SK-N-MC (cell line): ENCODE measurements at regions not wholly inside any gene's neighbourhood (a gene's known extent, or its start where the extent isn't known, plus 50 kb on each side); places are given as distances from the start of the nearest gene placed in this dataset.
"Not testable (repeated sequence)": the region's sequence is repeated elsewhere in the genome, so short reads cannot be mapped to it uniquely, and the experiment has no call there.

Experiments used
- DNase-seq: peaks from one replicate; pipeline ENCODE4 v3.0.0-alpha.2; 2011; ENCODE audit warnings: low read depth, low spot score
- H3K27ac ChIP-seq: fragments of 200-600 bp; sonication (generic); 2 replicates; pipeline ENCODE4 v1.5.1; 2016; ENCODE audit warnings: mixed run types
- H3K36me3 ChIP-seq: fragments of 200-600 bp; sonication (generic); 2 replicates; pipeline ENCODE4 v1.6.1; 2017; ENCODE audit warnings: antibody characterized with exemption, low read length, mixed read lengths; ENCODE audit not compliant: insufficient read depth
- H3K4me3 ChIP-seq: fragments of 200-600 bp; sonication (generic); 2 replicates; pipeline ENCODE4 v1.5.1; 2016
- H3K9ac ChIP-seq: fragments of 200-600 bp; sonication (generic); 2 replicates; pipeline ENCODE4 v1.8.0; 2017; ENCODE audit warnings: mixed run types, mixed read lengths; ENCODE audit not compliant: insufficient read length
- H3K9me3 ChIP-seq: fragments of 200-600 bp; sonication (generic); 2 replicates; pipeline ENCODE4 v1.6.1; 2017; ENCODE audit warnings: low read depth, mild to moderate bottlenecking, antibody characterized with exemption, low read length, moderate library complexity, mixed read lengths
- EZH2 ChIP-seq: fragments of 200-600 bp; sonication (generic); IDR thresholded peaks from one replicate; pipeline ENCODE4 v1.6.1; 2017; ENCODE audit warnings: antibody characterized with exemption
- FOXP2 ChIP-seq: optimal IDR thresholded peaks from 2 replicates; pipeline ENCODE3; 2011; ENCODE audit warnings: mild to moderate bottlenecking, moderate library complexity; ENCODE audit not compliant: insufficient read depth; ENCODE audit errors: extremely low read length, control extremely low read depth
- POLR2AphosphoS5 ChIP-seq: IDR thresholded peaks from 2 replicates; pipeline ENCODE4 v1.6.1; 2012; ENCODE audit warnings: mild to moderate bottlenecking, low read depth, low read length, borderline replicate concordance

- Histone ChIP-seq H3K27ac (0 out of 2 replicates have a peak overlapping the region, but pooled peaks have one; percentile 47), H3K9ac (no peak overlapping the region), H3K4me3 (no peak overlapping the region), H3K9me3 (peaks cover 4% of the 10 kb centered on the region; the same call in 1 of the 2 replicates), H3K36me3 (no peaks in the 10 kb centered on the region)
- TF ChIP-seq FOXP2, result no peak
- TF ChIP-seq EZH2, result no peak
- no peak for TF ChIP-seq POLR2AphosphoS5
- DNase-seq, result no peak
These were observed 445.4 kb downstream of the GJA1 start for GRCh38 chr6:121880831-121881230.

DNA sequence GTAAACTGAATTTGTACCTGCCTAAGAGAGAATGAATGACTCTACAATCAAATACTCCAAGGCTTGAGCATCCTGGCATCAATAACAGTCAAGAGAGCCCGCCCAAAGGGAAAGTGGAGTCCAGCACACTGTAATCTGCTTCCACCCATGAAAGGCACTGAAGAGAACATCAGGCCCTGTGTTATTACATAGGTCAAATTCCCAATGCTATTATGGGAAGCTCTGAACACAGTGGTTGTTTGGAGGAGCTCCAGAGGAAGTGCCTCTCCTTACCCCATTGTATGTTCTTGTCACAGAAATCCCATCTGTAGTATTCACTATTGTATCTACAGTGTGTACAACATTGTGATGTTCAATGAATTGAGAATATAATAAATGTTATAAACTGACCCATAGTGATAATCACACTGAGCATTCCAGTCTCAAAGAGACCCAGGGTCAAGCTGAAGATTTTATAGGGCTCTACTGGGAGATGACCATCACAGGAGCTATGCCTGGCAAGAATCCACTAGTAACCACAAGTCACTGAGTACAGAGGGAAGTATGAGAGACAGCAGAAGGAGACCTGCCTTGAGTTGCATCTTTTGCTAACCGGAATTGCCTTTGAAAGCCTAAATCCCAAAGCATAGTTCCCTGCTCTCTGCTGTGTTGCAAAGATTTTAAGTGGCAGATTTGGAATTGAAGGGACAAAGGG is 446.7 kb downstream of the GJA1 start:
- H3K9me3 ChIP-seq, result no peaks in the 10 kb centered on the region
- H3K4me3 ChIP-seq, result no peak overlapping the region
- DNase-seq, result no peak
- H3K36me3 ChIP-seq, result no peaks in the 10 kb centered on the region
- no peak overlapping the region for H3K27ac ChIP-seq
- TF ChIP-seq EZH2 (no peak), FOXP2 (no peak), POLR2AphosphoS5 (no peak)
- no peak overlapping the region for H3K9ac ChIP-seq

GRCh38 chr6:121884091-121884490 is 448.6 kb downstream of the GJA1 start:
- Histone ChIP-seq H3K9ac (no peak overlapping the region), H3K36me3 (no peaks in the 10 kb centered on the region), H3K4me3 (no peak overlapping the region), H3K27ac (no peak overlapping the region), H3K9me3 (no peaks in the 10 kb centered on the region)
- TF ChIP-seq FOXP2, result no peak
- no peak for TF ChIP-seq POLR2AphosphoS5
- TF ChIP-seq EZH2, result no peak
- no peak for DNase-seq

DNA sequence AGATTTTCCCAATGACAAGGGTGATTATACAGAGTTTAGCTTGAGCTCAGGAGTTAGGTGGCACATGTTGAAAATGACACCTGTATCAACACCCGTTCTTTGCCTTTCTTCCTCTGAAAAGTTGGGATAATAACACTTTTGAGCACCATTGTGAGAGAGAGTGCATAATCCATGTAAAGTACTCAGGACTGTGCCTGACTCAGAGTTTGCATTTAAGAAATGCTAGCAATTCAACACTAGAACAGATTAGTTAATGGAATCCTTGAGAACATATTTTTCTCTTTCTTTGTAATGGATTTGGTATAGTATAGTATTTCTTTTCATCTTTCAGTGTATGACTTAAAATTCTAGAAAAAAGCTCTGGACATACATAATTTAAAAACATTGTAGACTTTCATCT is 449.2 kb downstream of the GJA1 start:
- TF ChIP-seq FOXP2, result no peak
- TF ChIP-seq EZH2, result no peak
- TF ChIP-seq POLR2AphosphoS5, result no peak
- Histone ChIP-seq H3K9me3 (no peaks in the 10 kb centered on the region), H3K4me3 (no peak overlapping the region), H3K36me3 (no peaks in the 10 kb centered on the region), H3K9ac (no peak overlapping the region), H3K27ac (no peak overlapping the region)
- no peak for DNase-seq

DNA sequence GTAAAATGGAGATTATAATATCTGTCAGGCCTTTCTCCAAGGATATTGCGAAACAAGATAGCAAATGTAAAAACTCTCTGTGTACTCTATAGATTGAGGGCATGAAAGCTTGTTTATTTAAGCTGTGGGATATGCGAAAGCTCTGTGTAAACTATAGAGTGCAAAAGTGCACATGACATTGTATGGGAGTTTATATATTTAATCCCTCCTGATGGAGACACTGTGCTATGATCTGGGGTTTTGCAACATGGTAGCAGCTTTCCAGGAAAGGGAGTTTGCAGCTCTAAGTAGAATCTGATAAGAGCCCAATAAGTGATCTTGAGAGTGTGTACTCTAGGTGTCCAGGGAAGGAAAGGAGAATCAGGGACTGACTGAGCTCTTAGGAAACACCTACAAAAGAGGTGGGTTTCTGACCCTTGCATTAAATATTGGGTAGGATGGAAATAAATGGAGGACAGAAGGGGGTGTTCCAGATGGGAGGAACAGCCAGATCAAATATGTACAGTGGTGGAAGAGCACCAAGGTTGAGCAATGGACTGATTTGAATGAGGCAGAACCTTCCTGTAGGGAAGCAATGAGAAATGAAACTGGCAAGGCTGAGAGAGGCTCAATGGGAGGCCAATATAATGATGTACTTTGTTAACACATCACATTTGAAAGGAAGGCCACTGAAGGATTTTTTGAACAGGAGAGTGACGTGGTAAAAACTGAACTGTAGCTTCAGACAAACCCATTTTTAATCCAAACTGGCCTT is 450.1 kb downstream of the GJA1 start:
- Histone ChIP-seq H3K9me3 (no peaks in the 10 kb centered on the region), H3K4me3 (no peak overlapping the region), H3K9ac (no peak overlapping the region), H3K36me3 (no peaks in the 10 kb centered on the region), H3K27ac (no peak overlapping the region)
- TF ChIP-seq FOXP2, result no peak
- no peak for TF ChIP-seq EZH2
- TF ChIP-seq POLR2AphosphoS5, result no peak
- no peak for DNase-seq

- Histone ChIP-seq H3K9me3 (no peaks in the 10 kb centered on the region), H3K9ac (no peak overlapping the region), H3K27ac (no peak overlapping the region), H3K36me3 (no peaks in the 10 kb centered on the region), H3K4me3 (no peak overlapping the region)
- no peak for TF ChIP-seq POLR2AphosphoS5
- no peak for TF ChIP-seq EZH2
- TF ChIP-seq FOXP2, result no peak
- no peak for DNase-seq
These were observed 450.9 kb downstream of the GJA1 start for GRCh38 chr6:121886223-121886830.

DNA sequence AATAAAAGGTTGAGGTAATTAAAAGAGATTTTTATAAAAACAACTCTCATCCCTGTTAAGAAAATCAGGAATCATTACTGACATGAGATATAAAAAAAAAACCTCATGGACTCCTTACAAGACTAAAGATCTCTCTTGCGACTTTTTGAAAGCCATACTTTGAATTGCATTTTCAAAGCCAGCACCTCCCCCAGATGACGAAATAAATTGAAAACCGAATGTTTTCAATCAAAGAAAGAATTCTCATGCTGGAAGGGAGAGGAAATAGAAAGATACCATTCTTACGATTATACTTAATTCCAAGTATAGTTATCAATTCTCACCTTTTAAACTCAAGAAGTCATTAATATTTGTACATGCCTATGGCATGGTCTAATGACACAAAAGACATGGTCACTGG is 452.3 kb downstream of the GJA1 start:
- no peak for DNase-seq
- TF ChIP-seq POLR2AphosphoS5 (no peak), FOXP2 (no peak), EZH2 (no peak)

DNA sequence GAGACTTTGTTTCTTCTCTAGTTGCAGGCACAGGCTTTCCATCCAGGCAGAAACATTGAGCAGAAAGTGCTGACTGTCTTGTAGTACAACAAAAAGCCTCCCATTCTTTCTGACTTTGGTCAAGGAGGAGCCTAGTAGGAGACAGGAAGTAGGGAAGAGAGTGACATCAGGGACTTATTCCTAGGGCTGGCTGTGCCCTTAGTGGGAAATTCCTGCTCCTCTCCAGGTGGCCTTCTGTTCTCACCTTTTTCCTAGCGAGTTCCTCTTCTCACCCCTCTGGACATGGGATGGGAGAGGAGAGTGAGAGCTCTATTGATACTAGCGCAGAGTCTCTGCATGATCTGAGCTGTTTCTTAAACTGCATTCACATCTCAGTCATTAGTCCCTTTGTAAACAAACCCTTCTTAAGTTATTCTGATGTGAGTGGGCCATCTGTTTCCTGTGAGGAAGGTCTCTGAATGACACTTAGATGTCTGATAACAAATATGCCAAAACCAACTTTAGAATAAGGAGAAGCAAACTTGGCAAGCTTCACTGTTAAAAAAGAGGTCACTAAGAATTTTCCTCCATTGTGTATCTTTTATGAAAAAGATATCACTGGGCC is 455.0 kb downstream of the GJA1 start:
- no peaks in the 10 kb centered on the region for H3K36me3 ChIP-seq
- TF ChIP-seq POLR2AphosphoS5 (no peak), EZH2 (no peak), FOXP2 (no peak)
- H3K9ac ChIP-seq, result no peak overlapping the region
- no peaks in the 10 kb centered on the region for H3K9me3 ChIP-seq
- H3K4me3 ChIP-seq, result no peak overlapping the region
- DNase-seq, result no peak
- no peak overlapping the region for H3K27ac ChIP-seq

More for the DNA sequence above, 452.3 kb downstream of the GJA1 start:
- Histone ChIP-seq H3K4me3 (no peak overlapping the region), H3K9me3 (no peaks in the 10 kb centered on the region), H3K9ac (no peak overlapping the region), H3K36me3 (no peaks in the 10 kb centered on the region), H3K27ac (no peak overlapping the region)

DNA sequence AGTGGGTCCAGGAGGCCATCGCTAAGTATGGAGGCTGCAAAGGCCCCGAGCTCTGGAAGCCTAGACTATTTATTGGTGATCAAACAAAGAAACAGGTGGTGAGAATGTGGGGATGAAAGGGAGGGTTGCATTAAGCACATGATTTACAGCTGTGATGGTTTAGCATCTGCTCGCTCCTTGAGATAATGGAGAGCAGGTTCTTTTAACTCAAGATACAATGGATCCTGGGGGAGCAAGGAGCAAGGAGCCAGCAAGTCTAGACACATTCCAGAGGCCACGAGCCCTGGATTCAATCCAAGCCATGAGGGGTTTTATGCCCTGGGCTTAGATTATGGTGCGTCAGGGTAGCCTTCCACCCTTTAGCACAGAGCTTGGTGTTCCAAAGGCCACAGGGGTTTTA is 460.3 kb downstream of the GJA1 start:
- H3K4me3 ChIP-seq, DNase-seq, H3K9ac ChIP-seq, H3K9me3 ChIP-seq, H3K27ac ChIP-seq, H3K36me3 ChIP-seq: not testable (repeated sequence)
